GM21786 (cell line): ENCODE measurements at regions not wholly inside any gene's neighbourhood (a gene's known extent, or its start where the extent isn't known, plus 50 kb on each side); places are given as distances from the start of the nearest gene placed in this dataset.
"Not testable (repeated sequence)": the region's sequence is repeated elsewhere in the genome, so short reads cannot be mapped to it uniquely, and the experiment has no call there.

Experiments used
- ATAC-seq: cut with Tn5 transposase; IDR thresholded peaks from one replicate; pipeline ENCODE4 v1.9.1; 2021; ENCODE audit not compliant: unreplicated experiment

DNA sequence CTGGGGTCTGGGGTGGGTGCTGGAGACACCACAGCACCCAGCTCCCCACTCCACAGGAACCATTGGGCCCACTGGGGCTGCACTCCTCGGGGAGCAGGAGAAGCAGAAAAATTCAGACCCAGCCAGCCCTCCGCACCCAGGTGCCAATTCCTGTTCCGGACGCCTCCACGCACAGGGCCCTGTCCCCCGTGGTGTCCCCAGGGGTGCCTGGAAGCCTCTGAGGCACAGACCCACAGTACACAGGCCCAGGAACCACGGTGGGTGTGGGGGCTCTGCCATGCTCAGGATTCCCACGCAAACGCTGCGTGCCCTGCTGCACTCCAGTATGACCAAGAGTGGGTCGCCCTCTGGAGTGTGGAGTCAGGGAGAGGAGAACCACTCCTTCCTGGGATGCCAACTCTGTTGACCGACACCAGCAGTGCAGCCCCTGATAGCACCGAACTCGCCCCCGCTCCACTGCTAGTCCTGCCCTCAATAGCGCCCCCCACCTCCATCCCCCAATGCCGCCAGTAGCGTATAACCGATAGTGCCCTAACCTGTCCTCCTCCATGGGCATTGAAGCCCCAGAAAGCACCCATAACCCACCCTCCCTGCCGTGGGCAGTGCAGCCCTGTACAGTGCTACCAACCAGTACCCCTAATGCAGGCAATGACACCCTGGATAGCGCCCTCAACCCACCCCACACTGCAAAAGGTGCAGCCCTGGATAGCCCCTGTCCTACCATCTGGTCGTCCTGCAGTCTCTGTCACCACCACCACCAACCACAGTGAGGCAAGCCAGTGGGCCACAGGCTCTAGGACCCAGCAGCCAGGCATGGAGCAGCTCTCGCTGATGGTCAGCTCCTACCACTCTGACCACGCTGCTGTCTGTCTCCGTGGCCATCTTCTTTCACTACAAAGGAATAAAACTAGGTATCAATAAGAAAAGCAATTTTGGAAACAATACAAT lies 2877.2 kb downstream of the RPIA start:
- ATAC-seq: not testable (repeated sequence)

DNA sequence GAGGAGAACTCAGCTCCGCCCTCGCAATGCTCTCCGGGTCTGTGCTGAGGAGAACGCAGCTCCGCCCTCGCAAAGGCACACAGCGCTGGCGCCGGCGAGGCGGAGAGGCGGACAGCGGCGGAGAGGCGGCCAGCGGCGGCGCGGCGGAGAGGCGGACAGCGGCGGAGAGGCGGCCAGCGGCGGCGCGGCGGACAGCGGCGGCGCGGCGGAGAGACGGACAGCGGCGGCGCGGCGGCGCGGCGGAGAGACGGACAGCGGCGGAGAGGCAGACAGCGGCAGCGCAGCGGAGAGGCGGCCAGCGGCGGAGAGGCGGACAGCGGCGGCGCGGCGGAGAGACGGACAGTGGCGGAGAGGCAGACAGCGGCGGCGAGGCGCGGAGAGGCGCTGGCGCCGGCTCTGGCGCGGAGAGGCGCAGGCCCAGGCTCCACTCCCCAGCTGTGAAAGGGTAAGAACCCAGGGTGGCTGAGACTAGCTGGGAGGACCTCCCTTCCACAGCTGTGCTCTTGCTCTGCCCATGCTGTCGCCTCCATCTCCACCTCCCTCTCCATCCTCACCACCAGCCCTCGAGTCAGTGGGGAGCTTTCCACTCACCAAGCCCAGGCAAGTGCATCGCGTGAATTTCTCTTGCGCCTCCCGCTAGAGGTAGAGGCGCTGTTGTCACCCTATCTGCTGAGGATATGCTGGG lies 2879.9 kb downstream of the RPIA start:
- ATAC-seq: not testable (repeated sequence)

DNA sequence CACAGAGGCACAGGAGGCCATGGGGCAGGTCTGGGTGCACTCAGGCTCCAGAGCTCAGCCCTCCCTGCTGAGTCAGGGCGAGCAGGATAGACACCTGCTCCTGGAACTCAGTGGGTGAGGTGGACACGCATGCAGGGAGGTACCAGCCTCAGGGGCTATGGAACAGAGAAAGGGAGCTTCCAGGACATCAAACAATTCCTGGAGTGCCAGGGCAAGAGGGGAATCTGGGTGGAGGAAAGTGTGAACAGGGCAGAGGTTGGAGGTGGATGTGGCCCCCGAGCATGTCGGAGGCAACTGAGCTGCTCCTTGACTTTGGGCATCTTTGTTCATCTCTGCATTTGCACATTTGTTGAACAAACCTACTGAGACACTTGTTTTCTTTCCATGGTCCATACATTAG lies 2881.5 kb downstream of the RPIA start:
- ATAC-seq: not testable (repeated sequence)

DNA sequence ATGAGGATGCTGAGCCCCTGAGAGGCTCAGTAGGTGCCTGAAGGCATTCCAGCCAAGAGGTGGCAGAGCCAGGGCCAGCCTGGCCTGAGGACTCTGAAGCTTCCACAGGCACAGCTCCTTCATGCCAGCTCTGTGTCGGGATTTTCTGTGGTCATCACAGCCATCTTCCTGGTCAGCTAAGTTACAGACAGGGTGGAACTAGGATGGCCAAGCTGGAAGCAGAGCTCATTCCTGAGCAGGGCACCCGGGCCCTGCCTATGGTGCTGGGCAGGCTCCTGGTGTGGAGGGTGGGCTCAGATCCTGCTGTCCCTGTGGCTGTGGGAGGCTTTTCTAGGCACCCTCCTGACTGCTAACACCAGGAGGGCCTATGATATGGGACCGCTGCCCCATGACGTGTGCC lies 2882.3 kb downstream of the RPIA start:
- ATAC-seq: not testable (repeated sequence)

DNA sequence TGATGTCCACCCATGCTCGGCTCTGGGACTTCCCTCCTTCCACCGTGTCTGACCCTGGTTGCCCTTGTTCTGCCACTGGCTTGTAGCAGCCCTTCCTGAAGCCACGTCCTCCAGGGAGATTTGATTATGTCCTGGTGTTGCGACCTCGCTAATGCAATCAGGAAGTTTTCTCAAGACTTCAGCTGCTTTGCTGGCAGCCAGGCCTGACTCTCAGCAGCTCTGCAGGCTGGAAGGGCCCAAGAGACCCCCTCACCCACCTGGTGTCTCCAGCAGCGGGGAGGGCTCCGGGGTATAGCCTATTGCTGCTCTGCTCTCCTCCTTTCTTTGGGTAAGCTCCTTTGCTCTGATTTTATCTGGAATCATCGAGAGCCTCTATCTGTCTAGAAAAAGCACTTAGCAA lies 2882.8 kb downstream of the RPIA start:
- ATAC-seq: not testable (repeated sequence)

DNA sequence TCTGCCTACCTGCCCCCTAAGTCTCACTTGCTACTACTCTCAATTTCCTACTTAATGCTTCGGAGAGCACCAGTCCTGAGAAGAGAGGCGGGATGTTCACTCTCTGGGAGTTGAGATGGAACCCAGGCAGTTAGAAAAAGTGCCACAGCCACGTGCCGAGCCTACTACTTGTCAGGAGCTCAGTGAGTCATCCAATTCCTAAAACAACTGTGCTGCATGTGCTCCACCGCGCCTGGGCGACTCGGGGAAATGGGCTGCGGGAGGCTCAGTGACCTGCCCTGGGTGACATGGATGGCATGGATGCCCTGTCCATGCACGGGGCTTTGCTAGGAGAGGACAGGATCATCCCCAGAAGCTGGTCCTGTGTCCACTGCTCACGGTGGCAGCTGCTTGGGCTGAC lies 2884.2 kb downstream of the RPIA start:
- ATAC-seq: not testable (repeated sequence)

DNA sequence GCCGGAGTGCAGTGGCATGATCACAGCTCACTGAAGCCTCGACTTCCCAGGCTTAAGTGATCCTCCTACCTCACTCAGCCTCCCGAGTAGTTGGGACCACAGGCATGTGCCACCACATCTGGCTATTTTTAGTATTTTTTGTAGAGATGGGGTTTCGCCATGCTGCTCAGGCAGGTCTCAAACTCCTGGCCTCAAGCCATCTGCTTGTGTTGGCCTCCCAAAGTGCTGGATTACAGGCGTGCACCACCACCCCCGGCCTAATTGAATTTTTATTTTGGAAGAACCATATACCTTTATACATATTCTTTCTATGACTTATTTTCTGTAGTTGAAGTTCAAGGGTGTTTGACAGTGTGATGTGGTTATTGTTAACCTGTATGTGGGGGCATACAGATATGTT lies 2885.9 kb downstream of the RPIA start:
- ATAC-seq: not testable (repeated sequence)

DNA sequence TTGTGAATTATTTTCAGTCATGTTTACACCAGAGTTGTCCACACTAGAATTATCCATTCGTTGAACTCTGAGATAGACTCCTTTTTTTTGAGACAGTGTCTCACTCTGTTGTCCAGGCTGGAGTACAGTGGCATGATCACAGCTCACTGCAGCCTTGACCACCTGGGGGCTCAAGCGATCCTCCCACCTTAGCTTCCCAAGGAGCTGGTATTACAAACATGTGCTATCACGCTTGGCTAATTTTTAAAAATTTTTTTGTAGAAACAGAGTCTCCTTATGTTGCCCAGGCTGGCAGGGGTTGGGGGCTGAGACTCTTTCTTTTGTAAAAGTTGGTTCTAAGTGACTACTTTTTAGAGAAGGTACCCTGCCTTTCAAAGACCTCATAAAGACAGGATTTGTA lies 2887.2 kb downstream of the RPIA start:
- ATAC-seq: not testable (repeated sequence)

DNA sequence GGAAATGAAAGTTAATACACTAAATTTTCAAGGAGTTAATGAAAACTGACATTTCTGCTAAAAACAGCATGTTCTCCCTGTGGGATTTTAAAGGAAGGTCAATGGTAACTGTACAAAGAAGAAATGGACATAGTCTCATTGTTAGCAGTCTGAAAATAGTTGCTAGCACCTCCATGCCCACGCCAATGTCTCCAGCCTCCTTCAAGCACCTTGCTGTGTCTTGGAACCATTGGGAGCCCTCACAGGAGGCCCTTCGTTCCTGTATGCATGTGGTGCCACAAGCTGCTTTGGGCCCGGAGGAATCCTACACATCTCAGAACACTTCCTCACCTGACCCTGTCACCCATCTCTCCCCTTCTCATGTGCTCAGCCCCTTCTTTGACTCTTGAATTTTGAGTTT lies 2888.1 kb downstream of the RPIA start:
- ATAC-seq: not testable (repeated sequence)

DNA sequence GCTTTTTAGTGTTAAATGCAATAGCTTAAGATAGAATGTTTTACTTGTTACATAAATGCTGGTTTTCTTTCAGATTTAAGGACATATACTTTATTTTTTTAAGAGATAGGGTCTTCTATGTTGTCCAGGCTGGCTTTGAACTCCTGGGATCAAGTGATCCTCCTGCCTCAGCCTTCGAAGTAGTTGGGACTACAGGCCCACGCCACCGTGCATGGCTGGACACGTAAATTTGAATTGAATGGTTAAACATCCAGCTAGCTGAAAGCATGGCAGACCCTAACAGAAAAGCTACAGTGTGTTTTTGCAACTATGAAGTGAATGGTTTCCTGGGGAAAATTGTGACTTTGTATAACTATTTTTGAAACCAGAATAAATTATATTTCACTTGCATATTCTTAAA lies 2888.6 kb downstream of the RPIA start:
- ATAC-seq: not testable (repeated sequence)

DNA sequence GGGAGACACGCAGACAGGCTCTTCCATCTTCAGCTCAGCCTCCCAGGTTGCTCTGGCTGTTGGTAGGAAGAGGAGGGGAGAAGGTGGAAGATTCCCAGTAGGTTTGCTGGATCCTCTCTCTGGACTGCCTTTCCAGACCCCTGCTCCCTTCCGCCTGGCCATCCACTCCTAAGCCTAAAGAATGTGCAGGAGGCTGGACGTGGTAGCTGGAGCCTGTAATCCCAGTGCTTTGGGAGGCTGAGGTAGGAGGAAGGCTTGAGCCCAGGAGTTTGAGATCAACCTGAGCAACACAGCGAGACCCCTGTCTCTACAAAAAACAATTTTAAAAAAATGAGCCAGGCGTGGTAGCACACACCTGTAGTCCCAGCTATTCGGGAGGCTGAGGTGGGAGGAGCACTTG lies 2895.6 kb downstream of the RPIA start:
- not testable (repeated sequence) for ATAC-seq

DNA sequence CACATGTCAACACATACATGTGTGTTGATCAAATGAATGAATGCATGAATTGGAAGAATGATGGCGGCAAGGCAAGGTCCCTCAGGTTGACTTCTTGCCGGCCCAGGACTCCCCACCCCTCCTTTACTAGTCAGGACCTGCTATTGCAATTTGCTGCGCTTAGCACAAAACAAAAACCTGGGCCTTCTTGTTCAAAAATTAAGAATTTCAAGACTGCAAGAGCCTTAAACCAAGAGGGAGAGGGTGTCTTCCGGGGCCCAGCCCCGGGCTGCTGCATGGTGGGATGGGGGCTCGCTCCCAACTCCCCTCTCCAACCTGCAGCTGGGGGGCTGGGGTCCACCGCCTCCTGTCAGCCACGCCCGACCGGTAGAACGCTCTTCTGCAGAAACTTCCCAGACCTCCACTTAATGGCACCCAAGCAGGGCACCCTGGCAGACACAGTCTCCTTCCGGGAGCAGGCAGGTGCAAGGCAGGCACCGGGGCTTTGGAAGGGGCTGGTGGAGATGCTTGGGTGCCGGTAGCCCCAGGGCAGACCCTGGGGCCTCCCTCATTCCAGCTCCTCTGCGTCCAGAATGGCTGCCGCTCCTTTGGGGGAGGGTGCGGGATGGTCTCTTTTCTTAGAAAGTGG lies 2896.5 kb downstream of the RPIA start:
- not testable (repeated sequence) for ATAC-seq

DNA sequence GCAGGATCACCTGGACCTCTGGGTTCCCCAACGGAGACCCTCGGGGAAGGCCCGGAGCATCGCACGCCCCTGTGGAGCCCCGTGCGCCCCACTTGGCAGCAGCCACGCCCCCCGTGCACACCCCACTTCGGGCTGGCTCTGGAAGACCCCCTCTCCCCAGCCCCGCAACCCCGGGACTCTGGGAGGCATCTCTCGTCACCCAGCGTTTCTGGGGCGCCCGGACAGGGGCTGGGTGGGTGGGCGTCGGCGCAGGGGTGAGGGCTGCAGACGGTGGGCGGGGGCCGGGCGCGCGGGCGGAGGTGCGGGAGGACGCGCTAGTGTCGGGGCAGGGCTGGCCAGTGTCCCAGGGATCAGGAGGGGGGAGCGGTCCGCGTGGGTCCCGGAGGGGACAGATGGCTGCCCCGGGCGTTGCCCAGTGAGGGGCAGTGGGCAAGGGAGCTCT lies 2897.3 kb downstream of the RPIA start:
- ATAC-seq: not testable (repeated sequence)

DNA sequence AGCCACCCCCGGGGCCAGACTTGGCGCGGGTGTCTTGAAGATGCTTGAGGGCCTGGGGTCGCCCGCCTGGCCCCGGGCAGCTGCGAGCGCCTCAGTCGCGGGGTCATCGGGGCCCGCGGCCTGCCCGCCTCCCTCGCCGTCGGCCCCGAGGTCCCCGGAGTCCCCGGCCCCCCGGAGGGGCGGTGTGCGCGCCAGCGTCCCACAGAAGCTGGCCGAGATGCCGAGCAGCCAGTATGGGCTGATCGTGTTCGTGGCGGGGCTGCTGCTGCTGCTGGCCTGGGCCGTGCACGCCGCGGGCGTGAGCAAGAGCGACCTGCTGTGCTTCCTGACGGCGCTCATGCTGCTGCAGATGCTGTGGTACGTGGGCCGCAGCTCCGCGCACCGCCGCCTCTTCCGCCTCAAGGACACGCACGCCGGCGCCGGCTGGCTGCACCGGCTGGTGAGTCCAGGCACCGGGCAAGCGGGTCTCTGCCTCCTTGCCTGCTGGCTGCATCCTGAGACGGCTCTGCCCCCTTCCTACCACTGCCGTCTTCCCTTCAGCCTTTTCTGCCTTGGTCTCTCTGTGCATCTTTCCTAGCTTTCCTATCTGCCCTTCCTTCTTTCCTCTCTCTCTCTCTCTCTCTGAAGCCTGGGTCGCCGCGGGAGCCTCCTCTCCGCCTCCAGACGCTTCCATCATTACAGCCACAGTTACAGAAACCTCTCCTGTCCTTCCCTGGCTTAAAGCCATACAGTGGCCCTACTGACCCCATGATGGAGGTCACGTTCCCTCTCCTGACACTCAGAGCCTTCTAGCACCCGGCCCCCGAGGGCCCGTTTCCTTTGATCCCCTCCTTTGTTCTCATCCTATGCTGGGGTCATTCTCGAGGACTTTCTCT lies 2898.2 kb downstream of the RPIA start:
- not testable (repeated sequence) for ATAC-seq

DNA sequence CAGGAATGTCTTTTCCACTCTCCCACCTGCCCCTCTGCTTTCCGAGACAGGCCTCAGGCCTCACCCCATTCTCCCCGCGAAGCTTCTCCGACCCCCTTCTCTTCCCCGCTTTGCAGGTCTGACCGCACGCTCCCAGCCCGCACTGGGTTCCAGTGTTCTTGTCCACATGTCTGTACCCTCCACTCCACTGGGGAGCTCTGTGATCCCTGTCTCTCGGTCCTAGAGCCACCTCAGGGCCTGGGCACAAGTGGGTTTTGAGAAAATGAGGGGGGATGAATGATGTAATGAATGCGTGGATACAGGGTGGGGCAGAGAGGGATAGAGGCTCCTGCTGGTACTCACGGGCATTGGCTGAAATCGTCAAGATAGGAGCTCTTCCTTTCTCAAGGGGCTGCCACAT lies 2898.9 kb downstream of the RPIA start:
- ATAC-seq: not testable (repeated sequence)

DNA sequence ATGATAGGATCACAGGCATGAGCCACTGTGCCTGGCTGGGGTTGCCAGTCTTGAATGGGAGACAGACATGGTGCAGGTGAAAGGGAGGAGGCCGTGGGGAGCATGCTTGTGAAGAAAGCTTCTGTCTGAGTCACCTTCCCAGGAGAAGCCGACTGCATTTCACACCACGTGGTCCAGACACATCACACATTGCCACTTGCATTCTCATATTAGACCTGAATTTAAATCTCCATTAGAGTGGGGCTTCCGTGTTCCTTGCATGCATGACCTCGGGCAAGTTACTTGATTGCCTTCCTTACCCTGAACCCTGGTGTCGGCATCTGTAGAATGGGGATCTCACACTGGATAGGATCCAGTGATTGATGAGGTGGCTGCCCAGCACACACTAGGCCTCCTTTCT lies 2899.6 kb downstream of the RPIA start:
- not testable (repeated sequence) for ATAC-seq

DNA sequence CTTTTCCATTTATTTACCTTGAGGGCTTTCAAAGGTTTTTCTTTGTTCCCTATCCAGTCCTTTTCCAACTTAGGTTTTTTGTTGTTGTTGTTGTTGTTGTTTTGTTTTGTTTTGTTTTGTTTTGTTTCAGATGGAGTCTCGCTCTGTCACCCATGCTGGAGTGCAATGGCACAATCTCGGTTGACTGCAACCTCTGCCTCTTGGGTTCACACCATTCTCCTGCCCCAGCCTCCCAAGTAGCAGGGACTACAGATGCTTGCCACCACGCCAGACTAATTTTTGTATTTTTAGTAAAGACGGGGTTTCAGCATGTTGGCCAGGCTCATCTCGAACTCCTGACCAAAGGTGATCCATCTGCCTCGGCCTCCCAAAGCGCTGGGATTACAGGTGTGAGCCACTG lies 2906.0 kb downstream of the RPIA start:
- ATAC-seq: not testable (repeated sequence)

DNA sequence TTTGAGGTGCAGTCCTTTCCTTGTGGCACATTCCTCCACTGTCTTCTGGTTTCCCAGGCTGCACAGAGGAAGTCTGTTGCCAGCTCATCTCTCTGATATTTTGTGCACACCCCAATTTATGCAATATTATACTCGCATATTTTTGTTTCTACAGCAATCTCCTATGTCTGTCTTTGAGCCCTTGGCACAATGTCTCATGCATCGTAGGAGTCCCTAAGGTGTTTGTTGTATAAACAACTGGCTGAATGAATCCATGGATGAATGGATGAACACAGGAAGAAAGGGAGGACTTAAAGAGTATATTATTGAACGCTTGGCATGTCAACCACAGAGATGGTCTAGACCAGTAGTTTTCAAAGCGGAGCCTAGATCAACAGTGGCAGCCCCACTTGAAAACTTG lies 2907.0 kb downstream of the RPIA start:
- ATAC-seq: not testable (repeated sequence)

DNA sequence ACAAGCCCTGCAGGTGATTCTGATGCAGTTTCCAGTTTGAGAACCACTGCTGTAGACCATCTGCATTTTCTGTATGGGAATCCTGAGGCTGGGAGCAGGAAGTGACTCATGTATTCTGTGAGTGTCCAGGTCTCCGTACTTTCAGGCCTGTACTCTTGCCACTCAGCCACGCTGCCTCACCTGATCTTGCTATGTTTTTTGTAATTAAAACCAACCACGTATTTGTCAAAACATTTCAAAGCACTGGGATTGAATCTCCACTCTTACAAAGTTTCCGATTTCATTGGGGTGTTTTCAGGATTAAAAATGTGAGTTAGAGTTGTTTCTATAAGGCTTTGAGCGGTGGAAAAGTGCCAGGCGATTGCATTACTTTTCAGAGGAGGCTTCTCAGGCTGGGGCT lies 2907.5 kb downstream of the RPIA start:
- not testable (repeated sequence) for ATAC-seq

DNA sequence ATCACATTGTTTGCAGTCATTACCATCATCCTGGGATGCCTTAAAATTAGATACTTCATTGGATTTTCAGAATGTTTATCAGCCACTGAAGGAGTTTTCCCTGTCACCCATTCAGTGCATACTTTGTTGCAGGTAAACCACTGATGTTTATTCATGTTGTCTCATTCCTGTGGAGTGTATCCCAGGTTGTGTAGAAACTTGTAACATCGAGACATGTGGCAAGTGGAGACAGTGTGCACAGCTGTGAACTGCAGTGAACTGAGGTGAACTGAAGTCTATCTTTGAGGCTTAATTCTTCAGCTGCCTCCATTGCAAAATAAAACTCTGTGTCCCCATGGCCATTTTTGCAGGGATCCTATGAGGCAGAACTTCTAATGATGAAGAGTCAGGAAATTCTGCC lies 2911.4 kb downstream of the RPIA start:
- ATAC-seq: not testable (repeated sequence)
